K562 (cell line): ENCODE measurements at regions not wholly inside any gene's neighbourhood (a gene's known extent, or its start where the extent isn't known, plus 50 kb on each side); places are given as distances from the start of the nearest gene placed in this dataset.

Experiments used
- CBFA2T3 ChIP-seq: fragments of 450-650 bp; IDR thresholded peaks from 2 replicates; pipeline ENCODE4 v1.6.1; 2017
- CBX3 ChIP-seq, 2 experiments: IDR thresholded peaks; 1 replicate in 1 of 2; 2 replicates in 1 of 2; pipeline ENCODE4 v1.6.1; 2012; ENCODE audit warnings: inconsistent platforms in 2 of 2, low read length in 2 of 2, borderline replicate concordance in 1 of 2, control low read depth in 1 of 2
- CREM ChIP-seq: IDR thresholded peaks from 2 replicates; pipeline ENCODE4 v1.6.1; 2014; ENCODE audit warnings: antibody characterized with exemption, low read depth
- GATAD2B ChIP-seq: fragments of 450-650 bp; IDR thresholded peaks from 2 replicates; pipeline ENCODE4 v1.6.1; 2017; ENCODE audit warnings: mild to moderate bottlenecking, borderline replicate concordance
- MBD2 ChIP-seq: sonication (generic); IDR thresholded peaks from 2 replicates; pipeline ENCODE4 v1.6.1; 2016; ENCODE audit warnings: low read depth, borderline replicate concordance
- NFIC ChIP-seq: fragments of 450-650 bp; IDR thresholded peaks from 2 replicates; pipeline ENCODE4 v1.6.1; 2017; ENCODE audit warnings: mild to moderate bottlenecking, inconsistent platforms
- NFRKB ChIP-seq: fragments of 450-650 bp; IDR thresholded peaks from 2 replicates; pipeline ENCODE4 v1.6.1; 2016; ENCODE audit warnings: low read depth
- OTX1 ChIP-seq: fragments of 450-650 bp; formaldehyde crosslinking; IDR thresholded peaks from 2 replicates; pipeline ENCODE4 v1.4.0; 2022; ENCODE audit warnings: mild to moderate bottlenecking
- SIN3A ChIP-seq, 2 experiments: fragments of 150-350 bp in 1 of 2; IDR thresholded peaks; 2 replicates each; pipeline ENCODE4 v1.6.1; 2011 to 2016; ENCODE audit warnings: borderline replicate concordance in 2 of 2, low read depth in 2 of 2, low read length in 2 of 2, mild to moderate bottlenecking in 2 of 2, moderate library complexity in 2 of 2; ENCODE audit not compliant: control insufficient read depth in 1 of 2
- TBL1XR1 ChIP-seq, 2 experiments: IDR thresholded peaks; 2 replicates each; pipeline ENCODE4 v1.6.1; 2012; ENCODE audit warnings: improper control_type of control experiment in 2 of 2, low read length in 2 of 2, mild to moderate bottlenecking in 1 of 2
- TBP ChIP-seq: optimal IDR thresholded peaks from 2 replicates; pipeline ENCODE3; 2011; ENCODE audit warnings: low read depth, low read length, improper control_type of control experiment
- ZNF217 ChIP-seq: sonication (generic); formaldehyde crosslinking; IDR thresholded peaks from 2 replicates; pipeline ENCODE4 v1.8.0; 2022; ENCODE audit warnings: mild to moderate bottlenecking, missing genetic modification reagents
- ZNF347 ChIP-seq: fragments of 450-650 bp; formaldehyde crosslinking; IDR thresholded peaks from 2 replicates; pipeline ENCODE4 v1.4.0; 2020; ENCODE audit warnings: low read depth, mild to moderate bottlenecking, moderate library complexity
- ZNF507 ChIP-seq: conservative IDR thresholded peaks from 2 replicates; pipeline ENCODE4 v1.6.1; 2017; ENCODE audit warnings: missing genetic modification characterization, missing compliant biosample characterization
- ZNF644 ChIP-seq: fragments of 200-800 bp; sonication (Bioruptor generic); IDR thresholded peaks from 2 replicates; pipeline ENCODE4 v1.6.1; 2016; ENCODE audit warnings: low read depth, missing genetic modification characterization, missing compliant biosample characterization
- ZNF75A ChIP-seq: fragments of 450-650 bp; formaldehyde crosslinking; IDR thresholded peaks from 2 replicates; pipeline ENCODE4 v1.4.0; 2020; ENCODE audit warnings: mild to moderate bottlenecking
- TF ChIP-seq, protein P1 (sequence below), 2 experiments: fragments of 450-650 bp; IDR thresholded peaks; 2 replicates each; pipeline ENCODE4 v1.6.1; 2018; ENCODE audit warnings: mild to moderate bottlenecking in 2 of 2, low read depth in 1 of 2; ENCODE audit not compliant: partially characterized antibody in 2 of 2
- TF ChIP-seq, protein P2 (sequence below), 3 experiments: IDR thresholded peaks in 2 of 3; conservative IDR thresholded peaks in 1 of 3; 2 replicates each; pipeline ENCODE4 v1.5.1; 2011 to 2012; ENCODE audit warnings: low read length in 3 of 3, mild to moderate bottlenecking in 3 of 3, control low read depth in 2 of 3, improper control_type of control experiment in 1 of 3, inconsistent platforms in 1 of 3, low read depth in 1 of 3, mixed read lengths in 1 of 3, moderate library complexity in 1 of 3; ENCODE audit not compliant: insufficient read depth in 2 of 3
- TF ChIP-seq, protein P3 (sequence below): sonication (generic); formaldehyde crosslinking; IDR thresholded peaks from 2 replicates; pipeline ENCODE4 v1.8.0; 2023; ENCODE audit warnings: mild to moderate bottlenecking, missing genetic modification reagents
- TF ChIP-seq, protein P4 (sequence below), 2 experiments: fragments of 250-450 bp in 1 of 2; fragments of 450-650 bp in 1 of 2; sonication (Bioruptor Pico) in 1 of 2; IDR thresholded peaks; 2 replicates each; pipeline versions ENCODE4 v1.6.1 to v1.8.0; 2016 to 2021; ENCODE audit warnings: mild to moderate bottlenecking in 2 of 2, moderate library complexity in 2 of 2, missing compliant biosample characterization in 1 of 2, missing genetic modification characterization in 1 of 2

DNA sequence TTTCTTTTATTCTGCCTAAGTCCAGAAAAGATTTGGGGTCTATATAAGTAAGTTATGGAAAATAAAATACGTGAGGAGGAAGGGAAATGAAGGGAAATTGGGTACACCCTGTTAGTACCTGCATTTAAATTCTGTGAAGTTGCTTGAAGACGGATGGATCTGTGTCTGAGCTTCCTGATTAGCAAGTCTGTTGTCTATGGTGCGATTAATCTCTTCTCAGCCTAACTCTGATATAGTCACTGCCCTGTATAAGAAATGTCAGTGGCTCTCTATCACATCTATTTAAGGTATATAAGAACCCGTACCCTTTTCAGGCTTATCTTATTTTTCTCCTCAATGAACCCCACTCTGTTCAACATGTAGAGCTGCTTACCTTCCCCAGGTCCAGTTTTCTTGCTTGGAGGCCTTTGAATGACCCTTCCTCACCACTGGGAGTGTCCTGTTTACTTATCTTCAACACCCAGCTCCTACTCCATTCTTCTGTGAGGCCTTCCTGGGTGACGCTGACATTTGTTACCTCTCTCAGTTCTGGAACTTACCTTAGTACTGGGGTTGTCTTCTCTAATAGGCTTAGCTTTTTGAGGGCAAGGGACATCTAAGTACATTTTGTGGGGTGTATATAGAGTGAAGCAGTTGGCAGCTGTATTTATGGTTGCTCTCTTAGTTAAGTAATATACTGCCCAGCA, 149.6 kb upstream of the PRPS1L1 start (continued):
- no peak for TF ChIP-seq SIN3A (IDR thresholded peaks at IDR 0.05; ENCODE audit: borderline replicate concordance in 2 of 2, control insufficient read depth in 1 of 2, low read depth in 2 of 2, low read length in 2 of 2)
- TF ChIP-seq TBL1XR1 (IDR thresholded peaks at IDR 0.05; ENCODE audit: low read length in 2 of 2): peak in 1 of 2 experiments; percentile 57; a peak in 1 of 4 replicates
- TF ChIP-seq ZNF75A (CRISPR knock-in tag): no peak
- no peak for TF ChIP-seq ZNF507
- no peak for TF ChIP-seq NFIC
- no peak for TF ChIP-seq ZNF217
- TF ChIP-seq, protein P1, sequence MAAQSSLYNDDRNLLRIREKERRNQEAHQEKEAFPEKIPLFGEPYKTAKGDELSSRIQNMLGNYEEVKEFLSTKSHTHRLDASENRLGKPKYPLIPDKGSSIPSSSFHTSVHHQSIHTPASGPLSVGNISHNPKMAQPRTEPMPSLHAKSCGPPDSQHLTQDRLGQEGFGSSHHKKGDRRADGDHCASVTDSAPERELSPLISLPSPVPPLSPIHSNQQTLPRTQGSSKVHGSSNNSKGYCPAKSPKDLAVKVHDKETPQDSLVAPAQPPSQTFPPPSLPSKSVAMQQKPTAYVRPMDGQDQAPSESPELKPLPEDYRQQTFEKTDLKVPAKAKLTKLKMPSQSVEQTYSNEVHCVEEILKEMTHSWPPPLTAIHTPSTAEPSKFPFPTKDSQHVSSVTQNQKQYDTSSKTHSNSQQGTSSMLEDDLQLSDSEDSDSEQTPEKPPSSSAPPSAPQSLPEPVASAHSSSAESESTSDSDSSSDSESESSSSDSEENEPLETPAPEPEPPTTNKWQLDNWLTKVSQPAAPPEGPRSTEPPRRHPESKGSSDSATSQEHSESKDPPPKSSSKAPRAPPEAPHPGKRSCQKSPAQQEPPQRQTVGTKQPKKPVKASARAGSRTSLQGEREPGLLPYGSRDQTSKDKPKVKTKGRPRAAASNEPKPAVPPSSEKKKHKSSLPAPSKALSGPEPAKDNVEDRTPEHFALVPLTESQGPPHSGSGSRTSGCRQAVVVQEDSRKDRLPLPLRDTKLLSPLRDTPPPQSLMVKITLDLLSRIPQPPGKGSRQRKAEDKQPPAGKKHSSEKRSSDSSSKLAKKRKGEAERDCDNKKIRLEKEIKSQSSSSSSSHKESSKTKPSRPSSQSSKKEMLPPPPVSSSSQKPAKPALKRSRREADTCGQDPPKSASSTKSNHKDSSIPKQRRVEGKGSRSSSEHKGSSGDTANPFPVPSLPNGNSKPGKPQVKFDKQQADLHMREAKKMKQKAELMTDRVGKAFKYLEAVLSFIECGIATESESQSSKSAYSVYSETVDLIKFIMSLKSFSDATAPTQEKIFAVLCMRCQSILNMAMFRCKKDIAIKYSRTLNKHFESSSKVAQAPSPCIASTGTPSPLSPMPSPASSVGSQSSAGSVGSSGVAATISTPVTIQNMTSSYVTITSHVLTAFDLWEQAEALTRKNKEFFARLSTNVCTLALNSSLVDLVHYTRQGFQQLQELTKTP (IDR thresholded peaks at IDR 0.05; ENCODE audit: low read depth in 1 of 2, partially characterized antibody in 2 of 2): peak in 1 of 2 experiments; percentile 15
- TF ChIP-seq, protein P2, sequence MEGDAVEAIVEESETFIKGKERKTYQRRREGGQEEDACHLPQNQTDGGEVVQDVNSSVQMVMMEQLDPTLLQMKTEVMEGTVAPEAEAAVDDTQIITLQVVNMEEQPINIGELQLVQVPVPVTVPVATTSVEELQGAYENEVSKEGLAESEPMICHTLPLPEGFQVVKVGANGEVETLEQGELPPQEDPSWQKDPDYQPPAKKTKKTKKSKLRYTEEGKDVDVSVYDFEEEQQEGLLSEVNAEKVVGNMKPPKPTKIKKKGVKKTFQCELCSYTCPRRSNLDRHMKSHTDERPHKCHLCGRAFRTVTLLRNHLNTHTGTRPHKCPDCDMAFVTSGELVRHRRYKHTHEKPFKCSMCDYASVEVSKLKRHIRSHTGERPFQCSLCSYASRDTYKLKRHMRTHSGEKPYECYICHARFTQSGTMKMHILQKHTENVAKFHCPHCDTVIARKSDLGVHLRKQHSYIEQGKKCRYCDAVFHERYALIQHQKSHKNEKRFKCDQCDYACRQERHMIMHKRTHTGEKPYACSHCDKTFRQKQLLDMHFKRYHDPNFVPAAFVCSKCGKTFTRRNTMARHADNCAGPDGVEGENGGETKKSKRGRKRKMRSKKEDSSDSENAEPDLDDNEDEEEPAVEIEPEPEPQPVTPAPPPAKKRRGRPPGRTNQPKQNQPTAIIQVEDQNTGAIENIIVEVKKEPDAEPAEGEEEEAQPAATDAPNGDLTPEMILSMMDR (IDR thresholded peaks at IDR 0.05 in 2 of 3, conservative IDR thresholded peaks at IDR 0.05 in 1 of 3; ENCODE audit: insufficient read depth in 2 of 3, low read depth in 1 of 3, low read length in 3 of 3): 0 out of 6 replicates have a peak, but pooled peaks of 1 of the 3 experiments have one; percentile 8
- TF ChIP-seq NFRKB: peak; percentile 83
- TF ChIP-seq TBP: peak; percentile 49
- TF ChIP-seq MBD2: peak; percentile 61; the same call in 1 of the 2 replicates
- peak; percentile 44; the same call in 1 of the 2 replicates for TF ChIP-seq ZNF644
- TF ChIP-seq OTX1: no peak
- no peak for TF ChIP-seq GATAD2B
- peak; percentile 87 for TF ChIP-seq CBFA2T3
- TF ChIP-seq CREM: peak; percentile 65
- TF ChIP-seq, protein P3, sequence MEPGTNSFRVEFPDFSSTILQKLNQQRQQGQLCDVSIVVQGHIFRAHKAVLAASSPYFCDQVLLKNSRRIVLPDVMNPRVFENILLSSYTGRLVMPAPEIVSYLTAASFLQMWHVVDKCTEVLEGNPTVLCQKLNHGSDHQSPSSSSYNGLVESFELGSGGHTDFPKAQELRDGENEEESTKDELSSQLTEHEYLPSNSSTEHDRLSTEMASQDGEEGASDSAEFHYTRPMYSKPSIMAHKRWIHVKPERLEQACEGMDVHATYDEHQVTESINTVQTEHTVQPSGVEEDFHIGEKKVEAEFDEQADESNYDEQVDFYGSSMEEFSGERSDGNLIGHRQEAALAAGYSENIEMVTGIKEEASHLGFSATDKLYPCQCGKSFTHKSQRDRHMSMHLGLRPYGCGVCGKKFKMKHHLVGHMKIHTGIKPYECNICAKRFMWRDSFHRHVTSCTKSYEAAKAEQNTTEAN: no peak
- peak in 1 of 2 experiments; percentile 76; a peak in 2 of 3 replicates for TF ChIP-seq CBX3 (IDR thresholded peaks at IDR 0.05; ENCODE audit: borderline replicate concordance in 1 of 2, low read length in 2 of 2)
- TF ChIP-seq, protein P4, sequence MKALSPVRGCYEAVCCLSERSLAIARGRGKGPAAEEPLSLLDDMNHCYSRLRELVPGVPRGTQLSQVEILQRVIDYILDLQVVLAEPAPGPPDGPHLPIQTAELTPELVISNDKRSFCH (CRISPR knock-in tag; IDR thresholded peaks at IDR 0.05): no peak
- TF ChIP-seq, protein P4 (tag; IDR thresholded peaks at IDR 0.05): peak; percentile 88
- TF ChIP-seq ZNF347 (CRISPR knock-in tag): no peak
